HT-29 (cell line): ENCODE measurements at regions not wholly inside any gene's neighbourhood (a gene's known extent, or its start where the extent isn't known, plus 50 kb on each side); places are given as distances from the start of the nearest gene placed in this dataset.

Experiments
- DNase-seq: peaks from one replicate; pipeline ENCODE4 v3.0.0-alpha.2; 2015; ENCODE audit warnings: low spot score

- DNase-seq = no peak
Measured at GRCh38 chr9:116027096-116027495, 126.5 kb upstream of the PAPPA start.

DNA sequence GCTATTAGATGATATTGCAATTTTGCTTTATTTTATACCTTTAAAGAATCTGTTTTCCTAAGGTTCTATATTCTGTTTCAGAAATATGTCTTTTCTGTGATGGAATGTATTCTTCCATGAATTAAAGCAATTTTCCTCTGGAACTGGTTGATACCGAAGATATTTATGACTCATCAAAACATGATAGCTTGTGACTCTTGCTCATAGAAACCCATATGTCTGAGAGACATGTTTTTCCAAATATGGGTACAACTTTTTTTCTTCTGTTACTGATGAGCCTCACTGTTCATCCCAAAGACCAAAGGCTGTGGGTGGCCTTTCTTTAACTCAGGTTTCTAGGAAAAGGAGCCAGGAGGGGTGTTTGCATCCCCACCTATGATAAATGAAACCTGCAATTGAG, 126.1 kb upstream of the PAPPA start:
- no peak for DNase-seq

DNA sequence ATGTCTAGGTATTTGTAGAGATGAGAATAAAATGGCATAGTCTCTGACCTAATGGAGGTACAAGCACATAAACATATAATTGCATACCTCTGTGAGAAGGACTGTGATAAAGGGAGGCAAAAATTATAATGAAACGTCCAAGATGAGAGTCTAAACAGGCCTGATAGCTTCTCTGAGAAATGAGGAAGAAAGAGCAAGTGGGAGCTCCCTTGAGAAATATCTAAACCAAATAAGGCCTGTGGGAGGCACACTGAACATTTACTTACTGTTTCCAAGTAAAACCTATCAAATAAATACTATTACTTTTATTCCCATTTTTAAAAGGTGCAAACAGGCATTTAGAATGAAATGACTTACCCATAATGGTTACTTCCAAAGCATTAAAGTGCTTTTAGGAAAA, 125.6 kb upstream of the PAPPA start:
- DNase-seq = no peak

- no peak for DNase-seq
Measured at GRCh38 chr9:116030517-116030916, 123.1 kb upstream of the PAPPA start.

DNA sequence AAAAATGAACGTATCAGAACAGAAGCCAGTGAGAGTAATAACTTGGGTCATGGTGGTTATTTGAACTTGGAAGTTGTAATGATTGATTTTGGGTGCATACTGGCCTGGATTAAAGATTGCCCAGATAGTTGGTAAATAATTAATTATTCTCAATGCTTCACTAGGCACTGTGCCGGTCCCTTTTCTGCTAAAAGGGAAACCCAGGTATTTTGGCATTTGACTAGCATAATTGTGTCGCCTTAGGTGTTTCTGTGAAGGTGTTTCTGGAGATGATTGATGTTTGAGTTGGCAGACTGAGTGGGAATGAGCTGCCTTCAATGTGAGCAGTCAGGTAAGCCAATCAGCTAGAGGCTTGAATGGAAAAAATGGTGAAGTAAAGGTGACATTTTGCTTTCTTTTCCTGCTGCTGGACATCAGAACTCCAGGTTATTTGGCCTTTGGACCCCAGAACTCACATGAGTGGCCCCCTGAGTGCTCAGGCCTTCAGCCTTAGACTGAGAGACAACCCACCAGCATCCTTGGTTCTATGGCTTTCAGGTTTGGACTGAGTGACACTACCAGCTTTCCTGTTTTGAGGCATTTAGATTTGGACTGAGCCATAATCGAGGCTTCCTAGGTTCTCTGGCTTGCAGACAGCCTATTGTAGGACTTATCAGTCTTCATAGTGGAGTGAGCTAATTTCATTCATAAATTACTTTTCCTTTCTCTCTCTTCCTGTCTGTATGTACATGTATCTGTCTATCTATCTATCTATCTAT, 120.7 kb upstream of the PAPPA start:
- no peak for DNase-seq

DNA sequence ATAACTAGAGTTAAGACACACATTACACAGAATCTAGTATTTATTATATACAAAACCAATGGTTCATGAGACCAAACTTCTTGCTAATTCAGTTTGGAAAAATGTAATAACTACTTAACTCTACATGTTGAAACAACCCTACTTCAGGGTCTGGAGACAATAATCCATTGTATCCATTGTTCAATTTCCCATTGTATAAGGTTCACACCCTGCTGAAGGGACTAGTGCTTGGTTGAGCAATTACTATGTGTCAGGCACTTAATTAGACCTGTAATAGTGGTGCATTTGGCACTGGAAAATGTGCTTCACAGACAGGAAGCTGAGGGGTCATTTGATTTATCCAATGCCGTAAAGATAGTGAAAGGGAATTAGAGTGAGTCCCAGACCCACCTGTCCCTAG, 114.3 kb upstream of the PAPPA start:
- no peak for DNase-seq

DNA sequence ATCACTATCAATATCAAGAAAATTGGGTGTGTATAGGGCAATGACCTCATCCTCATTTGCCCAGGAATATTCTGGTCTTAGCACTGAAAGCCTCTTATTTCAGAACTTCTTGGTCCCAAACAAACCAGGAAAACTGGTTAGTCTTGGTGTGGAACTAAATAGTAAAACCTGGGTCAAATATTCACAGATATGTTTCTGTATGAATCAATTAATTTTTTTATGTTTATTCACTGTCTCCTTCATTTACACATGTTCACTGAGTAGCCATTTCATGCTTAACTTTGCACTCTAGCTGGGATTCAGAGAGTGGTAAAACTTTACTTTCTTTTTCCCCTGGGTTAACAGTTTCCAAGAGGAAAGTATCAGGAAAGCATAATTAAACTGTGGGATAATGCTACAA, 113.7 kb upstream of the PAPPA start:
- no peak for DNase-seq

DNA sequence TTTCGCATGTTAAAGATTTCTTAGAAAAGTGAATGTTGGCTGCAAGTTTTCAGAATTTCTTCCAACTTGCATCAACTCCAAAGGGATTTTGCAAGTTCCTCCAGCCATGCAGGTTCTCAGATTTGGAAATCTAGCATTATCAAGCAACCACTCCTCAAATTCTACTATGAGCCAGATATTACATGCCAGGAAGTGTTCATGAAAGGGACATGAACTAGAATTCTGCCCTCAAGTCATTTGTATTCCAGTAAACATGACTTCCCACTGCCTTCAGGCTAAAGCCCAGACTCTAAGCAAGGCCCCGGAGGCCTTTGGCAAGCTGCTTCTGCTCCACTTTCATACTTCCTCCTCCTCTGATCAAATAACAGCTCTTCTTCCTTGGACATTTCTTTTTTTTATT, 111.3 kb upstream of the PAPPA start:
- no peak for DNase-seq

- no peak for DNase-seq
Measured at GRCh38 chr9:116045083-116045482, 108.5 kb upstream of the PAPPA start.

GRCh38 chr9:116048081-116048480, 105.5 kb upstream of the PAPPA start:
- DNase-seq = no peak

GRCh38 chr9:116049456-116049855, 104.1 kb upstream of the PAPPA start:
- DNase-seq = no peak

GRCh38 chr9:116051528-116051927, 102.1 kb upstream of the PAPPA start:
- no peak for DNase-seq

DNA sequence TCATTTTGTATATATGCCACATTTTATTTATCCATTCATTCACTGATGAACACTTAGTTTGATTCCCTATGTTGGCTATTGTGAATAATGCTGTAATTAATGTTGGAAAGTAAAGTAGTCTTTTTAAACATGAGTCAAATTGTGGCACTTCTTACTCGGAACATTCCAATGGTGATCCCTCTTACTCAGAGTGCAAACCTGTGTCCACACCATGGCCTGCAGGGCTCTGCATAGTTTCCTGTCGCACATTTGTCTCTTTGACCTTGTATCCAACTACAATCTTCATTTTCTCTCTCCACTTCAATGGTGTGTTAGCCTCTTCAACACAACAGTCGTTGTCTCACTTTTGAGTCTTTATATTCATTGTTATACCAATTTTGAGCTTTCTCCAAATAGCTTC, 98.1 kb upstream of the PAPPA start:
- DNase-seq = no peak

GRCh38 chr9:116057371-116057770, 96.2 kb upstream of the PAPPA start:
- DNase-seq = no peak

DNA sequence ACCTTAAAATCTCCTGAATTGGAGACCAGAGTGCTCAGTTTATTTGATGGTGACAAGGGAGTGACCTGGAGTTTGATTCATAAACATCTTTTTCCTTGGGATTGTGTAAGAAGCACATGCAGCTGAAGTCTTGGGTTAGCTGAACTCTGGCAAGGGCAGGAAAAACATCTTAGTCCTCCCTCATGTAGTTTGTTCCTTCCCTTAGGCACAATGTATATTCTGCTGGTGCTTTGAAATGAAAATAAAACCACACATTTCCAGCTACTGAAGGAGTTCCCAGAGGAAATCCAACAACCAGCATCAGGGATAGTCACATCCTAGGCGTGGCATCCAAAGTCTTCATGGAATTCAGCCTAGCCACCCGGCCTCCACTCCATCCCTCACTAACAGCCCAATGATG, 95.2 kb upstream of the PAPPA start:
- DNase-seq = no peak

DNA sequence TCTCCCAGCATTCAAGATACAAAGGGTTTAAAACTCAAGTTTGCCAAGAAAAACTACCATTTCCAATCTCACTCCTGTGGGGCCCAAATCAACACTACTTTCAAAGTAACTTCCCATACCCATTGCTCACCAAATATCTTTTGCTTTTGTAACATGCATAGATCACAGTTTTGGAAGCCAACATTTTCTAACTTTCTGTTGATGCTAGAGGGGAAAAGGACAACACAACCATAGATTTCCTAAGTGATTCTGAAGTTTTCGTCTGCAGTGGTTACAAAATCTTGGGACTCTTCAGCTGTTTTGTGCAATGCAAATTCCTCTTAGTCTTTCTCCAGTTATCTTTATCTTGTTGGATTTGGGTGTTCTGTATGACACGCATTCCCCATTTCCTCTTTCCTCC, 94.1 kb upstream of the PAPPA start:
- DNase-seq = no peak

- no peak for DNase-seq
Measured at GRCh38 chr9:116060631-116061030, 93.0 kb upstream of the PAPPA start.

- DNase-seq = no peak
Measured at GRCh38 chr9:116061546-116062205, 91.9 kb upstream of the PAPPA start.

DNA sequence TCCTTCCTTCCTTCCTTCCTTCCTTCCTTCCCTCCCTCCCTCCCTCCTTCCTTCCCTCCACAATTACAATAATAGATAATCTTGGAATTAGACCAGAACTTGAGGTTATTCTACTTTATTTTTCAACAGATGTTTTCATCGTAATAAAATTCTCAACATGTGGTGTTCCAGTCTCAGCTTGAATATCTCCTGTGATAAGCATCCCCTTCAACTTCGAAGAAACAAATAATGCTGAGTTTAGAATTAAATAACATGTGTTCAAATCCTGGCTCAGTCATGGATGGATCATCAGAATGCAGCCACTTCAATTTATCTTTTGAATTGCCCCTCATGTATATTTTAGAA, 91.4 kb upstream of the PAPPA start:
- DNase-seq = no peak

- no peak for DNase-seq
Measured at GRCh38 chr9:116064970-116065369, 88.6 kb upstream of the PAPPA start.

- no peak for DNase-seq
Measured at GRCh38 chr9:116066221-116066620, 87.4 kb upstream of the PAPPA start.

- no peak for DNase-seq
Measured at GRCh38 chr9:116067566-116067965, 86.0 kb upstream of the PAPPA start.

DNA sequence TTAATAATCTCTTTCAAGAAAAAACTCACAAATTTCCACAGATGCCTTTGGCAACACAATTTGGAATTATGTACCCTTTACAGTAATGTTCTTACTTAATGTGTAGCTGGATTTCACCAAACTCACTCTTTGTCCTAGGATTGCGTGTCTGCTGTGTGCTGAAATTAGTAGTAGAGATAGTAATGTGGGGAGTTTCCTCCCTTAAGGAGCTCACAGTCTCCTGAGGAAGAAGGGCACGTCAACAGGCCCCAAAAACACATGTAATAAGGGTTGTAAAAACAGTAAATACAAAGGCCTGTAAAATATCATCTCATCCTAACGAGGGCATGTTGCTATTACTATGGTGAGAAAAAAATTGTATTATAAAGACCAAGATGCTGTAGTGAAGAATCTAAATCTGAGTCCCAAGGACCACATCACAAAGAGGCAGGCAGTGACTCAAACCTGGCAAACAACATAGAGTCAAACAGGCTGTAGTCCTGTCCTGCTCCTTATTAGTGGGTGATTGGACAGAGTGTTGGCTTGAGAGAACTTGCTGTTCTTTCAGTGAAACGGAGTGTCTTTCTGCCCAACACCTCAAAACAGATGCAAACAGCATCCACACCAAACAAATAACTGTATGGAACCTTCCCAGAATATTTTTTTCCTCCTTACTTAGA, 83.2 kb upstream of the PAPPA start:
- no peak for DNase-seq
